K562 (cell line): ENCODE measurements at regions not wholly inside any gene's neighbourhood (a gene's known extent, or its start where the extent isn't known, plus 50 kb on each side); places are given as distances from the start of the nearest gene placed in this dataset.

Source experiments
- E2F8 ChIP-seq: fragments of 450-650 bp; IDR thresholded peaks from 2 replicates; pipeline ENCODE4 v1.7.1; 2018; ENCODE audit warnings: mild to moderate bottlenecking, low read depth; ENCODE audit not compliant: partially characterized antibody
- FOS ChIP-seq: IDR thresholded peaks from 3 replicates; pipeline ENCODE4 v1.6.1; 2011; ENCODE audit not compliant: insufficient read length; ENCODE audit errors: extremely low read depth
- GTF2E2 ChIP-seq: fragments of 200-800 bp; sonication (Bioruptor generic); IDR thresholded peaks from 2 replicates; pipeline ENCODE4 v1.6.1; 2016; ENCODE audit warnings: missing genetic modification characterization, missing compliant biosample characterization
- HMGN3 ChIP-seq: IDR thresholded peaks from 2 replicates; pipeline ENCODE4 v1.6.1; 2011; ENCODE audit warnings: borderline replicate concordance, low read depth, mild to moderate bottlenecking, mixed read lengths, low read length; ENCODE audit not compliant: insufficient read length; ENCODE audit errors: extremely low read depth
- JUN ChIP-seq, 2 experiments: sonication (generic) in 1 of 2; formaldehyde crosslinking in 1 of 2; IDR thresholded peaks; 2 replicates each; pipeline versions ENCODE4 v1.6.1 to v1.8.0; 2012 to 2022; ENCODE audit warnings: borderline replicate concordance in 2 of 2, mild to moderate bottlenecking in 2 of 2, improper control_type of control experiment in 1 of 2, low read depth in 1 of 2, low read length in 1 of 2, missing genetic modification reagents in 1 of 2
- PHB2 ChIP-seq: fragments of 450-650 bp; IDR thresholded peaks from 2 replicates; pipeline ENCODE4 v1.6.1; 2017; ENCODE audit warnings: low read depth
- PML ChIP-seq: IDR thresholded peaks from 2 replicates; pipeline ENCODE4 v1.6.1; 2012; ENCODE audit warnings: low read length, inconsistent platforms
- SRSF1 ChIP-seq: fragments of 200-400 bp; formaldehyde crosslinking; IDR thresholded peaks from 2 replicates; pipeline ENCODE4 v1.6.1; 2017; ENCODE audit warnings: mild to moderate bottlenecking, low read depth, low read length, moderate library complexity
- TOE1 ChIP-seq, 2 experiments: fragments of 450-650 bp in 1 of 2; sonication (generic) in 1 of 2; formaldehyde crosslinking in 1 of 2; IDR thresholded peaks; 2 replicates each; pipeline versions ENCODE4 v1.7.1 to v1.8.0; 2016 to 2022; ENCODE audit warnings: borderline replicate concordance in 2 of 2, mild to moderate bottlenecking in 2 of 2, antibody characterized with exemption in 1 of 2, inconsistent platforms in 1 of 2, low read depth in 1 of 2, missing genetic modification reagents in 1 of 2, moderate library complexity in 1 of 2
- ZNF133 ChIP-seq: fragments of 250-450 bp; sonication (Bioruptor Pico); IDR thresholded peaks from 2 replicates; pipeline ENCODE4 v1.4.0; 2020; ENCODE audit warnings: mild to moderate bottlenecking
- ZNF197 ChIP-seq: fragments of 200-800 bp; sonication (Bioruptor generic); IDR thresholded peaks from 2 replicates; pipeline ENCODE4 v1.6.1; 2016; ENCODE audit warnings: low read depth, missing genetic modification characterization, missing compliant biosample characterization

- TF ChIP-seq E2F8 (no peak), TOE1 (IDR thresholded peaks at IDR 0.05; ENCODE audit: borderline replicate concordance) (0 out of 2 replicates have a peak, but pooled peaks have one; percentile 2), TOE1 (CRISPR knock-in tag; IDR thresholded peaks at IDR 0.05; ENCODE audit: borderline replicate concordance, low read depth) (no peak), FOS (peak; percentile 90), JUN (IDR thresholded peaks at IDR 0.05; ENCODE audit: borderline replicate concordance, low read depth, low read length) (0 out of 2 replicates have a peak, but pooled peaks have one; percentile 27), JUN (CRISPR knock-in tag; IDR thresholded peaks at IDR 0.05; ENCODE audit: borderline replicate concordance) (no peak), ZNF133 (CRISPR knock-in tag) (no peak), SRSF1 (no peak), ZNF197 (CRISPR knock-in tag) (no peak), GTF2E2 (0 out of 2 replicates have a peak, but pooled peaks have one; percentile 73), PHB2 (no peak), HMGN3 (peak; percentile 80), PML (no peak; the same call in none of the 2 replicates)
These were observed 169.9 kb upstream of the MAF start (continued) for GRCh38 chr16:79770244-79771064.
